ENCODE measurements at regions not wholly inside any gene's neighbourhood (a gene's known extent, or its start where the extent isn't known, plus 50 kb on each side); places are given as distances from the start of the nearest gene placed in this dataset.

DNA sequence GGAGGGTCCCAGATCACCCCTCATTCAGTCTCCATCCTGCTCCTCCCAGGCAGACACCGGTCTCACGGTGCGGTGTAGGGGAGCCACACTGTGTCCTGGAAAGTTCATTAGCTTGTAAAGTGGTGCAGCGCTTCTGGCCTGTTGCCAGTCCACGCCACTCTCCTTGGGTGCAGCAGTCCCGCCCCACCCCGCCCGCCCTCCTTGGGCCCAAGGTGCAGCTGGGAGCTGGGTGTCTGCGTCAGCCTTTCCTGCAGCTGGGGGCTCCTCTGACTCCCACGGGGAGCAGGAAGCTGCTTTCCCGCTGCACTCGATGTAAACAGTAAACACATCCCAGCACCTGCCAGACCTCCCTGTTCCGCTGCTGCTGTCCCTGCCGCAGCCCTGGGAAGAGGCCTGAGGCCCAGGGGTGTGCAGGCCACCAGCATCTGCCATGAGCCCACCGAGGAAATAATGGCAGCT is 53.8 kb upstream of the ASB18 start:
- no peaks in the 10 kb centered on the region for H4K20me1 ChIP-seq
- TF ChIP-seq Cebpa-rat (IDR thresholded peaks at IDR 0.05) = no peak
- H3K4me3 ChIP-seq = no peak overlapping the region
- peaks cover 8 to 13% (median 11%) of the 10 kb centered on the region in 11 experiments; a peak in 20 of 22 replicates for H3K9me3 ChIP-seq (replicated peaks in 1 of 11)
- no peak overlapping the region for H3K9ac ChIP-seq
- no peaks in the 10 kb centered on the region for H3K27me3 ChIP-seq
- H3K36me3 ChIP-seq = no peaks in the 10 kb centered on the region
- no peak overlapping the region for H3K27ac ChIP-seq
- peaks cover 0 to 15% (median 5%) of the 10 kb centered on the region in 10 experiments; a peak in 10 of 20 replicates for H3K4me1 ChIP-seq
- peak overlapping the region in 8 of 11 experiments; percentile 18 to 54 (median 41); a peak in 9 of 22 replicates for H3K4me2 ChIP-seq

DNA sequence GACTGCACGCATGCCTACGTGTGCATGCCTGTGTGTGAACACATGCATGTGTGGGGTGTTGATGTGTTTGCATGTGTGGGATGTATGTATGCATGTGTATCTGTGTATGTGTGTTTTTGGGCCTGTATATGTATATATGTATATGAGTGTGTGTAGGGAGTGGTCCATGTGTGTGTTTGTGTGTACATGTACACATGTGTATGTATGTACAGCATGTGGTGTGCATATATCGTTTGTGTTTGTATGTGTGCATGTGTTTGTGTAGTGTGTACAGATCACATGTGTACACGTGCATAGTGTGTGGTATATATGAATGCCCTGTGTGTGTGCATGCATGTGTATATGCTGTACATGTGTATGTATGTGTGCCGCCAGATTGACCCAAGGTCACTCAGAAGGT is 54.2 kb upstream of the ASB18 start:
- Histone ChIP-seq H4K20me1 (no peaks in the 10 kb centered on the region), H3K36me3 (no peaks in the 10 kb centered on the region), H3K27ac (no peak overlapping the region), H3K9me3 (replicated peaks in 1 of 11) (peaks cover 5 to 10% (median 7%) of the 10 kb centered on the region in 11 experiments; a peak in 19 of 22 replicates), H3K27me3 (no peaks in the 10 kb centered on the region), H3K4me3 (no peak overlapping the region), H3K4me1 (peaks cover 0 to 15% (median 5%) of the 10 kb centered on the region in 10 experiments; a peak in 10 of 20 replicates), H3K4me2 (peak overlapping the region in 8 of 11 experiments; percentile 18 to 54 (median 41); a peak in 7 of 22 replicates), H3K9ac (no peak overlapping the region)
- no peak for TF ChIP-seq Cebpa-rat (IDR thresholded peaks at IDR 0.05)

GRCh38 chr2:236319036-236319435 is 54.8 kb upstream of the ASB18 start:
- H3K4me3 ChIP-seq = no peak overlapping the region
- no peak overlapping the region for H3K4me2 ChIP-seq
- peaks cover 0 to 3% (median under 1%) of the 10 kb centered on the region in 11 experiments; a peak in 6 of 22 replicates for H3K9me3 ChIP-seq (replicated peaks in 1 of 11)
- peaks cover 0 to 15% (median 5%) of the 10 kb centered on the region in 10 experiments; a peak in 10 of 20 replicates for H3K4me1 ChIP-seq
- TF ChIP-seq Cebpa-rat (IDR thresholded peaks at IDR 0.05) = no peak
- H3K27me3 ChIP-seq = no peaks in the 10 kb centered on the region
- no peak overlapping the region for H3K27ac ChIP-seq
- H4K20me1 ChIP-seq = no peaks in the 10 kb centered on the region
- H3K9ac ChIP-seq = no peak overlapping the region
- H3K36me3 ChIP-seq = no peaks in the 10 kb centered on the region

- Histone ChIP-seq H3K27me3 (no peaks in the 10 kb centered on the region), H3K27ac (no peak overlapping the region), H3K36me3 (no peaks in the 10 kb centered on the region), H3K4me2 (no peak overlapping the region), H3K4me3 (no peak overlapping the region), H3K9ac (no peak overlapping the region), H3K4me1 (peaks cover 0 to 15% (median 5%) of the 10 kb centered on the region in 10 experiments; a peak in 10 of 20 replicates), H4K20me1 (no peaks in the 10 kb centered on the region), H3K9me3 (replicated peaks in 1 of 11) (no peaks in the 10 kb centered on the region)
- TF ChIP-seq Cebpa-rat (IDR thresholded peaks at IDR 0.05) = no peak
These were observed 57.2 kb upstream of the ASB18 start for GRCh38 chr2:236321415-236321814.

DNA sequence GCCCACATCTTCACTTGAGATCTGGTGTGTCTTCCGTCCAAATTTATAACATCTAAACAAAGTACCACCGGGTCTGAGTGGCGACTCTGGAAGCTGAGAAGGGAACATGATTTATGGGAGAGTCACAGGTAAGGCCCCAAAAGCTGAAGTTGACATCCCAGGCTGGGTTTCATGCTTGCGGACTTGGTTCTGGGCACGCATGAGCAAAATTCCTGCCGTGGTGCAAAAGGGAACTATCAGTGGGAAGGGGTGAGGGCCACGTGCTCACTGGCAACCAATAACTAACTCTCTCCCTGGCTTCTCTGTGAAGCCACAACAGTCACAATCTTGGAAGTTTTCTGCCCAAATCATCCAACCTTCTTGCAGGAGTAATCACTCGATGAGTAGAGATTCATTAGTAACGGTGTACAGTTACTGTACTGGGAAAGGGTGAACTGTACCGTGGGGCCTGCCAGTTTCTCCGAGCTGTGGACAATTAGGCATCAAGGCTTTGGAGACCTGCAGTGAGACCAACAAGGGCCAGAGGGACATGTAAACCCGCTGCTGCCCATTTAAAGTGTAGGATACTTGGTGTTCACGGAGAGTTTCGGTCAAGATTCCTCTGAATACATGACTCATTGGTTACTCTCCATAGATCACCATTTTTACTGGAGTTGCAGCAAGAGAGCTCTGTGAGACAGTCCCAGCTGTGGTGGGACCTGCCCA is 69.4 kb upstream of the ASB18 start:
- H3K27ac ChIP-seq = no peak overlapping the region
- H4K20me1 ChIP-seq = no peaks in the 10 kb centered on the region
- TF ChIP-seq Cebpa-rat (IDR thresholded peaks at IDR 0.05) = no peak
- no peaks in the 10 kb centered on the region for H3K36me3 ChIP-seq
- no peak overlapping the region for H3K9ac ChIP-seq
- H3K27me3 ChIP-seq = no peaks in the 10 kb centered on the region
- H3K4me1 ChIP-seq = peaks cover 4 to 24% (median 17%) of the 10 kb centered on the region in 10 experiments
- H3K4me2 ChIP-seq = peak overlapping the region in 7 of 11 experiments; percentile 1 to 58 (median 18); a peak in 9 of 22 replicates
- no peak overlapping the region for H3K4me3 ChIP-seq
- H3K9me3 ChIP-seq (replicated peaks in 1 of 11) = no peaks in the 10 kb centered on the region

- Histone ChIP-seq H3K4me2 (peak overlapping the region in 8 of 11 experiments; percentile 1 to 58 (median 16); a peak in 12 of 22 replicates), H3K9ac (no peak overlapping the region), H3K27ac (no peak overlapping the region), H3K9me3 (replicated peaks in 1 of 11) (no peaks in the 10 kb centered on the region), H4K20me1 (no peaks in the 10 kb centered on the region), H3K36me3 (no peaks in the 10 kb centered on the region), H3K4me3 (no peak overlapping the region), H3K27me3 (no peaks in the 10 kb centered on the region), H3K4me1 (peaks cover 11 to 32% (median 23%) of the 10 kb centered on the region in 10 experiments)
- TF ChIP-seq Cebpa-rat (IDR thresholded peaks at IDR 0.05) = no peak
These were observed 70.1 kb upstream of the ASB18 start for GRCh38 chr2:236334122-236334876.

DNA sequence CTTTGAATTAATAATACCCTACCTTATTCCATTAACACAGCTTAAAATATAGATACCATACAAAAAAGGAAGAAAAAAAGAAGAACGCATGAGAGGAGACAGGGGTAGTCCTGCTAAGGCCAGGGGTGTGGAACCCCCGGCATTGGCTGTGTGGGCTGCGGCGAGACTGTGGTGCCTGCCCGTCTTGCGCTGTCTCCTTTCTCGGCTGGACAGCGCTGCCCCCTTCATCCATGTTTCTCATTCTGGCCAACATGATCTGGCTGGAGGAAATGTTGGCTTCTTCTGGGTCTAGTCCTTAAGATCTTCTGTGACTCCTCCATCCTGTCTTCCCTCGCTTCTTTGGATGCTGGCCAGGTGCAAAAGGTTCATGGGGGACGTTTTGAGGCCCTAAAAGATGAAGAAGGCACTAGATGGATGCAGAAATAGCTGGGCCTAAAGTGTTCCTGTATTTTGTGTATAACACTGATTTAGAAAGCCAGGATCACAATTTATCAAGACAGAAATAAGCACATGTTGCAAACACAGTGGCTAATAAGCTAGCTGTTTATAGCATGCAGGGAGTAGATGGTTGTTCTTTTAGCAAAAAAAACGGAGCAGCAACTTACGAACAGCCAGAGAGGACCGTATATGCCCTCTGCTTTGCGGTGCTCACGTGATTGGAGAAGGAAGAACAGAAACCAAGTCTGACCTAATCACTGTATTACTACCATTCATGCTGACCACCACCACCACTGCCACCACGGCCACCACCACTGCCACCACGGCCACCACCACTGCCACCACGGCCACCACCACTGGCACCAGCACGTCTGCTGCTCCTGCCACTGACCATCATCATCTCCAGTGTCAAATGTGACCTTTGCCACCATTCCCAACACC is 71.7 kb upstream of the ASB18 start:
- Histone ChIP-seq H3K27me3 (no peaks in the 10 kb centered on the region), H3K4me2 (no peak overlapping the region), H3K36me3 (no peaks in the 10 kb centered on the region), H4K20me1 (no peaks in the 10 kb centered on the region), H3K4me1 (peaks cover 15 to 35% (median 26%) of the 10 kb centered on the region in 10 experiments), H3K9ac (no peak overlapping the region), H3K9me3 (replicated peaks in 1 of 11) (peaks cover 0 to 7% (median 0%) of the 10 kb centered on the region in 11 experiments; a peak in 1 of 22 replicates), H3K27ac (no peak overlapping the region), H3K4me3 (no peak overlapping the region)
- TF ChIP-seq Cebpa-rat (IDR thresholded peaks at IDR 0.05) = no peak

- H3K4me2 ChIP-seq = peak overlapping the region in 7 of 11 experiments; percentile 18 to 82 (median 73); a peak in 13 of 22 replicates
- no peaks in the 10 kb centered on the region for H4K20me1 ChIP-seq
- no peak for TF ChIP-seq Cebpa-rat (IDR thresholded peaks at IDR 0.05)
These were observed 72.6 kb upstream of the ASB18 start for GRCh38 chr2:236336575-236337464.

More at GRCh38 chr2:236336575-236337464, 72.6 kb upstream of the ASB18 start:
- Histone ChIP-seq H3K27ac (no peak overlapping the region), H3K9me3 (replicated peaks in 1 of 11) (peaks cover 0 to 7% (median 0%) of the 10 kb centered on the region in 11 experiments; a peak in 1 of 22 replicates), H3K36me3 (no peaks in the 10 kb centered on the region), H3K27me3 (no peaks in the 10 kb centered on the region), H3K4me3 (no peak overlapping the region), H3K4me1 (peaks cover 15 to 39% (median 30%) of the 10 kb centered on the region in 10 experiments), H3K9ac (no peak overlapping the region)

Data from BLaER1 treated with 17β-estradiol and CSF1 and Interleukin-3, amounts not matched to agents 10 nM and 100 nM (cell line).